C4-2B (cell line): ENCODE measurements at regions not wholly inside any gene's neighbourhood (a gene's known extent, or its start where the extent isn't known, plus 50 kb on each side); places are given as distances from the start of the nearest gene placed in this dataset.

Experiments
- ZFX ChIP-seq: fragments of 450-650 bp; IDR thresholded peaks from 2 replicates; pipeline ENCODE4 v1.6.1; 2017
- TF ChIP-seq, protein P1 (sequence below): fragments of 450-650 bp; conservative IDR thresholded peaks from 2 replicates; pipeline ENCODE4 v1.5.1; 2017; ENCODE audit warnings: mild to moderate bottlenecking

DNA sequence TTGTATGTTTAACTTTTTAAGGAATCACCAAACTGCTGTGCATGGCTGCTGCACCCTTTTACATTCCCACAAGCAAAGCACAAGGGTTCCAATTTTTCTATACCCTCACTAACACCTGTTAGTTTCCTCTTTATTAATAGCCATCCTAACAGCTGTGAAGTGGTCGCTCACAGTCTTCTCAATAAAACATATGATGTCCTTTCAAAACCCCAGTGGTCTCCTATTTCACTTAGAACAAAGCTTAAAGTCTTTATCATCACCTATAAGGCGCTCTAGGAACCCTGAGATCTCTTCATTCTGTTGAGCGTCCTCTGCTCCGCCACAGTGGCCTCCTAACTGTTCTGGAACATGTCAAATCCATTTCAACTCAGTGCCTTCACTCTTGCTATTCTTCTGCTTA lies 400.5 kb downstream of the KLF12 start:
- TF ChIP-seq, protein P1, sequence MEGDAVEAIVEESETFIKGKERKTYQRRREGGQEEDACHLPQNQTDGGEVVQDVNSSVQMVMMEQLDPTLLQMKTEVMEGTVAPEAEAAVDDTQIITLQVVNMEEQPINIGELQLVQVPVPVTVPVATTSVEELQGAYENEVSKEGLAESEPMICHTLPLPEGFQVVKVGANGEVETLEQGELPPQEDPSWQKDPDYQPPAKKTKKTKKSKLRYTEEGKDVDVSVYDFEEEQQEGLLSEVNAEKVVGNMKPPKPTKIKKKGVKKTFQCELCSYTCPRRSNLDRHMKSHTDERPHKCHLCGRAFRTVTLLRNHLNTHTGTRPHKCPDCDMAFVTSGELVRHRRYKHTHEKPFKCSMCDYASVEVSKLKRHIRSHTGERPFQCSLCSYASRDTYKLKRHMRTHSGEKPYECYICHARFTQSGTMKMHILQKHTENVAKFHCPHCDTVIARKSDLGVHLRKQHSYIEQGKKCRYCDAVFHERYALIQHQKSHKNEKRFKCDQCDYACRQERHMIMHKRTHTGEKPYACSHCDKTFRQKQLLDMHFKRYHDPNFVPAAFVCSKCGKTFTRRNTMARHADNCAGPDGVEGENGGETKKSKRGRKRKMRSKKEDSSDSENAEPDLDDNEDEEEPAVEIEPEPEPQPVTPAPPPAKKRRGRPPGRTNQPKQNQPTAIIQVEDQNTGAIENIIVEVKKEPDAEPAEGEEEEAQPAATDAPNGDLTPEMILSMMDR = no peak
- TF ChIP-seq ZFX = no peak
